HepG2 (cell line): ENCODE measurements at regions not wholly inside any gene's neighbourhood (a gene's known extent, or its start where the extent isn't known, plus 50 kb on each side); places are given as distances from the start of the nearest gene placed in this dataset.

ENCODE experiments used
- ATAC-seq: fragments of 200-7000 bp; cut with Tn5 transposase; 3 replicates; pipeline ENCODE4 v1.9.1; 2020; ENCODE audit warnings: mild to moderate bottlenecking, moderate library complexity
- BruUV-seq: library from RNA; stranded (reverse); fragments of 400-500 nt; replicated peaks from 2 replicates; lab custom pipeline; 2021; lab: Mats Ljungman, UMichigan
- CTCF ChIA-PET: fragments of 300-600 bp; formaldehyde crosslinking; extraction: SDS; loops from one replicate; lab custom pipeline; 2021; ENCODE audit warnings: low total read pairs, inconsistent platforms, low intra/inter-chr PET ratio; lab: Yijun Ruan, JAX
- POLR2A ChIA-PET: fragments of 350-600 bp; sonication (Branson Sonifier 250); formaldehyde crosslinking; loops from one replicate; lab custom pipeline; 2020; ENCODE audit warnings: antibody characterized with exemption, inconsistent platforms; lab: Yijun Ruan, JAX
- DNase-seq: peaks from one replicate; pipeline ENCODE4 v3.0.0-alpha.2; 2015; ENCODE audit warnings: low spot score
- FAIRE-seq: peaks from 3 replicates; lab custom pipeline; 2011; peaks lifted over from hg19 to GRCh38; lab: Jason Lieb, UNC
- H2AFZ ChIP-seq: one replicate; pipeline ENCODE4 v1.6.1; 2011; ENCODE audit warnings: low read length, inconsistent platforms
- H3K27ac ChIP-seq: fragments of 300-600 bp; 3 replicates; pipeline ENCODE4 v1.8.0; 2011; ENCODE audit warnings: mixed run types, mild to moderate bottlenecking, mixed read lengths, low read length, inconsistent platforms; ENCODE audit not compliant: insufficient read depth; ENCODE audit errors: extremely low read length
- H3K27me3 ChIP-seq, 2 experiments: fragments of 200-600 bp in 1 of 2; 2 replicates in 1 of 2; 3 replicates in 1 of 2; pipeline versions ENCODE4 v1.6.0 to v1.8.0; 2011; ENCODE audit warnings: low read length in 2 of 2, mild to moderate bottlenecking in 2 of 2, moderate library complexity in 2 of 2, inconsistent platforms in 1 of 2; ENCODE audit not compliant: insufficient read depth in 2 of 2, control insufficient read depth in 1 of 2
- H3K36me3 ChIP-seq, 2 experiments: fragments of 200-600 bp in 1 of 2; replicated peaks in 1 of 2; 2 replicates in 1 of 2; 3 replicates in 1 of 2; pipeline versions ENCODE4 v1.5.1 to v1.8.0; 2011; ENCODE audit warnings: low read length in 2 of 2, inconsistent platforms in 1 of 2; ENCODE audit not compliant: insufficient read depth in 2 of 2, control insufficient read depth in 1 of 2
- H3K4me1 ChIP-seq: 2 replicates; pipeline ENCODE4 v1.5.1; 2012; ENCODE audit warnings: low read length, inconsistent platforms; ENCODE audit not compliant: insufficient read depth
- H3K4me2 ChIP-seq: 2 replicates; pipeline ENCODE4 v1.6.0; 2011; ENCODE audit warnings: low read depth, low read length, inconsistent platforms
- H3K4me3 ChIP-seq, 3 experiments: fragments of 200-600 bp in 1 of 3; sonication (generic), shearing (Covaris generic) in 1 of 3; replicated peaks in 1 of 3; 2 replicates each; pipeline ENCODE4 v1.5.1; 2011 to 2016; ENCODE audit warnings: low read length in 3 of 3, inconsistent platforms in 2 of 3, low read depth in 2 of 3, mild to moderate bottlenecking in 2 of 3, control low read depth in 1 of 3, mixed read lengths in 1 of 3; ENCODE audit not compliant: insufficient read depth in 1 of 3
- H3K79me2 ChIP-seq: one replicate; pipeline ENCODE4 v1.6.1; 2011; ENCODE audit warnings: low read length, inconsistent platforms; ENCODE audit not compliant: insufficient read depth
- H3K9ac ChIP-seq: 2 replicates; pipeline ENCODE4 v1.6.0; 2011; ENCODE audit warnings: mild to moderate bottlenecking, low read depth, low read length, inconsistent platforms; ENCODE audit not compliant: insufficient read depth
- H3K9me3 ChIP-seq: 2 replicates; pipeline ENCODE4 v1.5.1; 2012; ENCODE audit warnings: mild to moderate bottlenecking, low read length
- H4K20me1 ChIP-seq: 2 replicates; pipeline ENCODE4 v1.6.0; 2011; ENCODE audit warnings: inconsistent platforms, mild to moderate bottlenecking, low read length, moderate library complexity; ENCODE audit not compliant: insufficient read depth
- NAIF1 ChIP-seq: sonication (generic); formaldehyde crosslinking; IDR thresholded peaks from 2 replicates; pipeline ENCODE4 v1.5.0; 2020; ENCODE audit warnings: mild to moderate bottlenecking, missing genetic modification reagents, borderline replicate concordance
- PPARG ChIP-seq: conservative IDR thresholded peaks from 2 replicates; pipeline ENCODE4 v1.6.1; 2016; ENCODE audit warnings: missing biosample characterization, missing genetic modification reagents
- PTBP1 ChIP-seq: fragments of 200-400 bp; formaldehyde crosslinking; IDR thresholded peaks from 2 replicates; pipeline ENCODE4 v1.6.1; 2018; ENCODE audit warnings: low read length, low read depth; ENCODE audit not compliant: poor library complexity, severe bottlenecking
- SMAD9 ChIP-seq: sonication (generic); formaldehyde crosslinking; IDR thresholded peaks from 2 replicates; pipeline ENCODE4 v1.5.1; 2020; ENCODE audit warnings: mild to moderate bottlenecking, missing genetic modification reagents
- SSRP1 ChIP-seq: IDR thresholded peaks from 2 replicates; pipeline ENCODE4 v1.6.1; 2016; ENCODE audit warnings: control low read depth
- ZNF343 ChIP-seq: sonication (generic); formaldehyde crosslinking; IDR thresholded peaks from 2 replicates; pipeline ENCODE4 v1.4.0; 2020; ENCODE audit warnings: mild to moderate bottlenecking, missing genetic modification reagents
- ZNF775 ChIP-seq: sonication (generic); formaldehyde crosslinking; IDR thresholded peaks from 2 replicates; pipeline ENCODE4 v1.4.0; 2020; ENCODE audit warnings: missing genetic modification reagents, mild to moderate bottlenecking, moderate library complexity, borderline replicate concordance
- WGBS: methylation state at CpG from one replicate; pipeline ENCODE4 v1.1.6; 2017; ENCODE audit warnings: low lambda C conversion rate; 5-methylcytosine and 5-hydroxymethylcytosine counted together
- in situ Hi-C: cut with HindIII; loops from 2 replicates; pipeline ENCODE4 v1.10.0; 2017; ENCODE audit warnings: low pct_unique_long_range_greater_than_20kb; ENCODE audit not compliant: extremely low pct_ligation_motif_present
- intact Hi-C: fragments of 100-400 bp; cut with micrococcal nuclease; formaldehyde crosslinking; loops from one replicate; pipeline ENCODE4 v1.10.0; 2022; ENCODE audit not compliant: unreplicated experiment
- TF ChIP-seq, protein P1 (sequence below): sonication (generic); formaldehyde crosslinking; IDR thresholded peaks from 2 replicates; pipeline ENCODE4 v1.8.0; 2022; ENCODE audit warnings: missing genetic modification reagents, low read depth, mild to moderate bottlenecking, borderline replicate concordance

DNA sequence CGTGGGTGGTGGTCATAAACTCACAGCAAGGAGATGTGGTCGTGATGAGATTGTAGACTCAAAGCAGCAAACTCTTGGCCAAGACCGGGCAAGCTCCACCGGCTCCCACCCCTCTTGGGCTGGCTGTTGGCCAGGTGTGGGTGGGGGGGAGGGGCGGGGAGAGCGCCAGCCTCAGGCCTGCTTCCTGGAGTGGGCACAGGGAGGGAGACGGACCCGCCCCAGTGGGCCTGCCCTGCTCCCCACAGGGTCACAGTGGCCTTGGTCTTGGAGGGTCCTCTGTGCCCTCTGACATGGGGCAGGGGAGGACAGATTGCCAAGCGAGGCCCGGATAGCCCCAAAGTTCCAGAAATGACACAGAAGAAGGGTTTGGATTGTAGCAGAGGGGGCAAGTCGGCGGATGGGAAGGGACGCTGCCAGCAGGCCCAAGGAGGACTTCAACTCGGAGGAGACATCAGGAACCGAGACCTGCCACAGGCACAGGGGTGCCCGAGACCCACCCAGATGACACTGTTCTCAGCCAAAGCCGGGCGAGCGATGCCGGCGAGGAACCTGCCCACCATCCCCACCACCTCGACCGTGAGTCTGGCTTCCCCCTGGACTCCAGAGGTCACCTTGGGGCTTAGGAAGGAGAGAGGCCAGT, 85.4 kb upstream of the ACTRT2 start:
- DNase-seq: no peak
- no peak overlapping the region for H3K27ac ChIP-seq
- no peak overlapping the region for H2AFZ ChIP-seq
- H3K27me3 ChIP-seq: peaks cover 18 to 61% of the 10 kb centered on the region in 2 experiments
- BruUV-seq: no TSS peak
- intact Hi-C loops (no loop called here), in situ Hi-C loops (no loop called here)
- H3K4me1 ChIP-seq: no peaks in the 10 kb centered on the region
- no peak overlapping the region for H3K9ac ChIP-seq
- no peaks in the 10 kb centered on the region for H3K79me2 ChIP-seq
- H3K36me3 ChIP-seq: no peaks in the 10 kb centered on the region
- ATAC-seq: no peak
- WGBS: 18% methylated on average over 8 of the region's 23 CpGs
- H3K4me2 ChIP-seq: no peak overlapping the region
- TF ChIP-seq SSRP1 (no peak), ZNF775 (CRISPR knock-in tag) (no peak), NAIF1 (CRISPR knock-in tag) (no peak), ZNF343 (no peak), PPARG (CRISPR knock-in tag) (no peak), SMAD9 (CRISPR knock-in tag) (no peak), PTBP1 (no peak)
- TF ChIP-seq, protein P1, sequence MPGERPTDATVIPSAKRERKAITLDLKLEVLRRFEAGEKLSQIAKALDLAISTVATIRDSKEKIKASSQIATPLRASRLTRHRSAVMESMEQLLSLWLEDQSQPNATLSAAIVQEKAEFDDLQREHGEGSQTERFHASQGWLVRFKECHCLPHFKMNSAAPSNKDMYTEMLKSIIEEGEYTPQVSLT (CRISPR knock-in tag): no peak
- H3K9me3 ChIP-seq: no peaks in the 10 kb centered on the region
- no peak for FAIRE-seq
- ChIA-PET POLR2A (no interaction called here), CTCF (no interaction called here)
- H3K4me3 ChIP-seq: no peak overlapping the region
- peaks cover 3% of the 10 kb centered on the region; the same call in 1 of the 2 replicates for H4K20me1 ChIP-seq
